Glomerular visceral epithelial cell (primary cell): ENCODE measurements at regions not wholly inside any gene's neighbourhood (a gene's known extent, or its start where the extent isn't known, plus 50 kb on each side); places are given as distances from the start of the nearest gene placed in this dataset.

Experiments
- DNase-seq: peaks from one replicate; pipeline ENCODE4 v3.0.0-alpha.2; 2016; ENCODE audit errors: extremely low spot score

DNA sequence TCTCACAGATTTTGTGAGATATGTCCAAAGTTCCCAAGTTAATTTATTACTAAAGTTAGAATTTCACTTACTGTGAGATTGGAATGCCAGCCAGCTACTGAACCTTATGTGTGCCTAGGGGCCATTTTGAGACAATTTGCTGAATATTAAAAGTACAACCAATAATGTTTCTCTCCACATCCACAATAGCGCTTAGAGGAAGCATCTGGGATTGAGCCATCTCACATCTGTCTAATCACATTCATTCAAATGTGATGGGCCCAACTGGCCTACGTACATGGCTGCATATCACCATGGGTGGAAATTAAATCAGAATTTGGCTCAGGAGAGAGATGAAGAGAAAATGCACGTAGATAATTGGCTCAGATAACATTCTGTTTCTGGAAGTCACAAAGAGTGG is 1294.0 kb downstream of the AACS start:
- no peak for DNase-seq

DNA sequence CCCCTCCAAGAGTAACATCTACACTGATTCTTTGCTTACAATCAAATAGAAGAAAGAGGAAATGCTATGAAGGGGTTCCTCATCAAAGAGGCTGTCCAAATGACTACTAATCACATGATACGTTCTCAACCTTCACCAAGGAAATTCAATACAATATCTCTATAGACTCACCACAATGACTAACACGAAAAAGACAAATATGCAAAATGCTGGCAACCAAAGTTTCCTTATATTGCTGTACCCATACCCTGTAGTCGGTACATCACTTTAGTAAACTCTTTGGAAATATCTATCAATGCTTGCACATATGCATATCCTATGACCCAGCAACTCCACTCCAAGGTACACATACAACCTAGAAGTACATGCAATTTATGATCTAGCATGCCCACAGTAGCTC is 1296.6 kb downstream of the AACS start:
- no peak for DNase-seq

DNA sequence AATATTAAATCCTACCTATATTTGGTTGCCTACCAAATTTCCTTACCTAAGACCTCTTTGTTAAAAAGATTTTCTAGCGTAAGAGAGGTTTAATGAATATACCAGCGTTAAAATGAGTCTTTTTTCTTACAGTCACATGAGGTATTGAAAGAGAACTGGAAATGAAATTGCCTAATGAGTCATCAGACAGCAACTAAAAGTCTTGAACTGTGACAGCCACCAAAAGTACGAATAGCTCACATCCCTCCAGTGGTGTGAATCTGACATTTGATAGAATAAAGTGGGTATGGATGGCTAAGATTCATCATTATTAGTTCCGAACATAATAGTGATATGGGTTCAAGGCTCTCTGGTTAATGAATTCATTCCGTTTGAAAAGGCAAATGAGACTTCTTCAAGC is 1297.3 kb downstream of the AACS start:
- no peak for DNase-seq

DNA sequence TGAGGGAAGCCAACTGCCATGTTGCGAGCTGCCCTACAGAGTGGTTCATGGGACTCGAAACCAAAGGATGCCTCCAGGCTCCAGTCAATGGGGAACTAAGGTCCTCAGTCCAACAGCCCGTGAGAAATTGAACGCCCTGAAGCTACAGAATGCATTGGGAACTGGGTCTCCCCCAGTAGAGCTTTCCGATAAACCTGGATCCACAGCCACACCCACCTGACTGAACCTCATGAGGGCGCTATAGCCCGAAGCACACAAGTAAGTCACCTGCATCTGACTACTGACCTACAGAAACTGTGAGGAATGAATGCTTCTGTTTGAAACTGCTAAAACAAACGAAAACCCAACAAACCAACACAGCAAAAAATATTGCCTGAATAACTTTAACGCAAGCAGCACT is 1297.7 kb downstream of the AACS start:
- DNase-seq = no peak

DNA sequence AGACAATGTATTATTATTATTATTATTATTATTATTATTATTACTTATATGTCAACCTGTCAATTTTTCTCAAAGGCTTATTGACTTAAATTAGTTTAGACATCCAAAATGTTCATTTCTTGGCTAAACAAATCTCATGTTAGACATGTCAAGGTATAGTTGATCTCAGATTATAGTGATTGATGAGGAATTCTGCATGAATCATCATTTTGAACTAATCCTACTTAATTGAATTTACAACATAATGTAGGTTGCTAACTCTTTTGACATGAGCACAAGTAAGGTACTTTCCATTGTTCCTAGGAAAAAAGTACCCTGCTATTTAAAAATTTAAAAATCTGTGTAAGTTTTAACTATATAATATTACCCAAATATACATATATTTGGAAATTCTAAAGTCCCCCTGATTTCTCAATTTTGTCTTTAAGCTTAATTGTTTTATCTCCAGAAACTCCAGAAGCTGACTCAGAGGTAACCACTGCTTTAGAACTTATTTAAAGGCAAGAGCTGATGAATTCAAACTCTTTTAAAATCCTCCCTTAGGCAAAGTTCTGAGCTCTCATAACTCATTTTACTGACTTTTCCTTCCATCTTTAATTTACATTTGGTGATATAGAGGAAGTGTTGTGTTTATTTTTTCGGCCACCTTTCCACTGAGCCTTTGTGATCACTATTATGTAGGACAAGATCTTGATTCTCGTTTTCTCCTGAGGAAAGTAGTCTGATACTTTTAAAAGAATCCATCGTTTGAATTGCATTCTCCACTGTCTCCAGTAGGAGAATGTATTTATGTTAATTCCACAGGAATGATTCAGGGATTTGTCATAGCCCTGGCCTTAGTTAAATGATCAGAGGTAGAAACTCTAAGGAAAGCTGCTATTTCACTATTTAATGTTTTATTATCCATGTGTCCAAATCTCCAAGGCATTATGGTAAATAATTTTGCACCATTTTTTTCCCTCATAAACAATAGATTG is 1304.5 kb downstream of the AACS start:
- DNase-seq = peak; percentile 40

DNA sequence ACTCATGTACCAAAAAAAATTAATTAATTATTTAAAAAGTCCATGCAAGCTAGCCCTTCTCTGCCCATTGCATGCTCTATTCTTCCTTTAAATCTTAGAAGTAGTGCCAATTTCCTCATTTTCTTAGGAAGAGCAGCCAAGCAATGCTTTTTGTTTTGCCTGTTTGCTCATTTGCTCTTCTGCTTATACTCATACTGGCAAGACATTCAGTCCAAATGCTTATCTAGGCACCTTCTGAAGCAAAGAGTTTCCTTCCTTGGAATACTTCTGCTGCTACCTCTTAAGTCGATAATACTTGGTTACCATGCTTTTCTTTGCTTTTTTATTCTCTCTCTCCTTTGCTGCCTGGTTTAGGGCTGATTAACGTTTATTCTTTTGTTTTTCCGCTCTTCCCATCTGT is 1318.3 kb downstream of the AACS start:
- DNase-seq = no peak

DNA sequence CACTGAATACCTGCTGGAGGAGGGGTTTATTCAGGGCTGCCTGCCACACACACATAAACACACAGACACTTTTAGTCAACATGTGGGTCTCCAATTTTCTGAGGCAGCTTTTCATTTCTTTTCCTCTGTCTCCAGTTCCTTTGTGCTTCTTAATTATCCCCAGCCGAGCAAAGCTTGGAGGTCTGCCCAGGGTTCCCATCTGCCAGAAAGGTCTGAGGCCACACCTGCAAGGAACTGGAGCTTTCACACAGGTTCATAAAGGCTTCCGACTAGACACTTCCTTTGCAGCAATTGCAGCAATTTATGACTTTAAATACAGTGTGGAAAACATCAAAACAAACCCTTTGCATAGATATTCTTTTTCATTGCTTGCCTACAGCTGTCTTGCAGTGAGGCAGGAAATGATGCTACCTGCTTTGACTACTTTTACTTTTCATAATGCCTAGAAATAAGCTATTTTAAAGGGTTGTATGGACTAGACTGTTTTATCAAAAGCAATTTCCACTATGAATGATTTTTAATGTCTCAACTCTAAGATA is 1318.9 kb downstream of the AACS start:
- no peak for DNase-seq

DNA sequence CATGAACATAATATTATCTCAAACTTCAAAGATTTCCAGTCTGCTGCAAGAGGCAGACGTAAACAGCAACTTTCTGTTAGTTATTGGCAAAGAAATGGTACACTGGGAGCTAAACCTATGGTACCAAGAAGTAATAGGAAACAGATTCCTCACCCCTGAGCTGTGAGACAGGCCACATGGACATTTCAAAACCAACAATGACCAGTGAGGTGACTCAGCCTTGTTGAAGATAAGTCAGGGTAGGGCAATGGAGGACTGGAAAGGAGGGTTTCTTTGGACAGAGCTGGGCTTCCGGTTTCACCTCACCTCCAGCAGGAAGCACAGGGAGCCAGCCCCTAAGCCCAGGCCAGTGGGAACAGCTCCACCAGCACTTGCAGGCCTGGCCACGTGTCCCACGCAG is 1320.5 kb downstream of the AACS start:
- no peak for DNase-seq

DNA sequence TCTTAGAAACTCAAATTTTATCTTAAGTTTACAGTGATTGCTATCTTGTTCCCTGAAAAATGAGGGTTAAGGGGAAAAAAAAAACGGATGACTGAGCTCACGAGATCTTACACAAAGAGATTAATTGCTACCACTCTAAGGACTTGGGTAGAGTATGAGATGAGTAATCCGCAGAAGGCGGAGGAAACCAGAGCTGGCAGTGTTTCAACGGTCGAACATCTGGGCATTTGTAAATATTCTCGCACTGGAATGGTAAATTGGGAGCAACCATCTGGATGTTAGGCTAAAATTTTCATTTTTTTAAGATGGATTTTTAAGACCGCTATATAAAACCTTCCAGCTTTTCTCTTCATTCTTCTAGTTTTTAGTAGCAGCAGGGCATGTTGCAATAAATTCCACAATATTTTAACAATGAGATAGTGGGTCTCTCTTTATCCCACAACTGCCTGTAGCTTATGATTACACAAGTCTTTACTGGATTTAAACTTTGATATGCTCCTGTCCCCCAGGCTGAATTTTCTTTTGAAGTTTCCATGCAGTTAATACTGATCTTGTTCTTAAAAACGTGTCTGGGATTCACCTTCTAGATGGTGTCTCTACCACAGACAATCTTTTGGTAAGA is 1324.1 kb downstream of the AACS start:
- peak; percentile 12 for DNase-seq

DNA sequence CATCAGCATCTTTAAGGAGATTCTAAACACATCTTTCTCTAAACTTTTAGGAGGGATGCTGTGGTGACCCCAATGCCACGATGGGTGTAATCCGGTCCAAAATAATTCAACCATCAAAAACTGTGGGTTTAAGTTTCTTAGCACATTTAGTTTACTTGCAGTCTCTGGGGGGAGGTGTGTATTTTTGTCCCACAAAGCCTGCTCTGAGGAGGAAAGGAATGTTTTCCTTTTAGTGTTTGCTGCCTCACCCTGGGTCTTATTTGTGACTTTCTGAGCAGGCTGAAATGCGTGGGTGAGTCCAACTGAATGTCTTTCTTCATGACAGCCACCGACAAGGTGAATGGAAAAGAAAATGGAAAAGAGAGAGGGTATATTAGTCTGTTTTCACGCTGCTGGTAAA is 1324.7 kb downstream of the AACS start:
- no peak for DNase-seq

DNA sequence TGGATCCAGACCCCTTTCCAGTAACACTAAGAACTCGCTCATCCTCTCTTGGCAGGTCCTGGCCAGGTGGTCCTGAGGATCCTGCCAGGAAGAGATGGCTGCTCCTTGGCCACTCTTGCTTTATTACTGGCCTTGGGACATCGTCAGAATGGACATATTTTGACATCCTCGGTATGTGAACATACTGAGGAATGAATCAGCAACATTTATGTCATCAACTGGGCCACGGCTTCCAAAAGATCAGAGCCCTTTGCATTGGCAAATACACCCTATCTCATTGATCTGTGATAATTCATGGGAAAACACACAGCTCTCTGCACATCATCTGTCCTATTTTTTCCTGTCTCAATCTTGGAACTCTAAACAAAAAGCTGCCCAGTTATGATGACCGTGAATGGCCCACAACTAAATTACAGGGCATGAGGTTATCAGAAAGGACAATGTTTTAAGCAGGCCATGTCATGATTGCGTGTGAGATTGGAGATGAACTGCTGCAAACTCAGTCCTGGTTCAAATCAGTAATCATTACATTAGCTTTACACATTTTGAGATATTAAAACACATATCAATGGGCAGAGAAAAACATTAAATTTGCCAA is 1325.8 kb downstream of the AACS start:
- DNase-seq = no peak

DNA sequence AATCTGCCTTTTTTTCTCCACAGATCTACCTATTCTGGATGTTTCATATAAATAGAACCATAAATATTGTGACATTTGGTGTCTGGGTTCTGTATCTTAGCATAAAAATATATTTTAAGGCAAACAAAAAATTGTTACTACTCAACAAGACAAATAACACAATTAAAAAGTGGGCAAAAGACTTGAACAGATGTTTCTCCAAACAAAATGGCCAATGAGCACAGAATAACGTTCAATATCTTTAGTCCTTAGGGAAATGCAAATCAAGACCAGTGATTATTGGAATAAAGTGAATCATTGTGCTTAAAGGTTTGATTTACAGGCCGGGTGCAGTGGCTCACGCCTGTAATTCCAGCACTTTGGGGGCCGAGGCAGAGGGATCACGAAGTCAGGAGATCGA is 1331.3 kb downstream of the AACS start:
- DNase-seq = no peak

DNA sequence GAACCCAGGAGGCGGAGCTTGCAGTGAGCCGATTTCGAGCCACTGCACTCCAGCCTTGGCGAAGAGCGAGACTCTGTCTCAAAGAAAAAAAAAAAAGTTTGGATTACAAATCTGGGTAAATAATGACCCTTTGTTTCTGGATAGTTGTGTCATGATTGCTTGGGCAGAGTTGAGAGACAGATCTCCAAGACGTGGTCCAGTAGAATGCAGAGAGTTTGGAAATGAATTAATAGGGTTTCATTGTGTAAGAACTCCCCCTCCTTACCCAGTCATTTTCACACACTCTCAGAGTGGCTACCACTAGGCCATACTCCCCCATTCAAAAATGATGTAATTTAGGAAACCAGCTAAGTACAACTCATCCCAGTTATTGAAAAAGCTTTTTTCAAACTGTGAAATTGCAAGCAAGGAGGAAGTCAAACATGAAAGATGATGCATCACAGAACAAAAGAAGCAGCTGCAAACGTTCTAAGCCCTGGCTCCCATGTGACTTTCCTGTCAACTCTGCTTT is 1331.9 kb downstream of the AACS start:
- DNase-seq = no peak

DNA sequence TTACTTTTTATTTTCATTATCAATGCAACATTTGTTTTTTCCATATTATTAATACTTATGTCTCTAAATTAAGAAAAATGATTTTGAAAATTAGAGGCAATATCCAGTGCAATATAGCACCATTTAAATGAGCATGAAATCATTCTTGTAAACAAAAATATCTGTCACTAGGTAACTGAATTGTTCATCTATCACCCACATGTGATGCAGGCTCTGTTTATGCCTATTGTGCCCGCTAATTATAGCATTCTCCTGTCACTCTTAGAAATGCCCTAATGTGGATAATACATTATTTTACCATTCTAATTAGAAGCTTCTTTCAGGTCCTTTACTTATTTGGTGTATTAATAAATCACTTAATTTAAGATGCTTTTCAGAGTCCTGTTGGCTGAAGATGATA is 1332.4 kb downstream of the AACS start:
- DNase-seq = no peak

DNA sequence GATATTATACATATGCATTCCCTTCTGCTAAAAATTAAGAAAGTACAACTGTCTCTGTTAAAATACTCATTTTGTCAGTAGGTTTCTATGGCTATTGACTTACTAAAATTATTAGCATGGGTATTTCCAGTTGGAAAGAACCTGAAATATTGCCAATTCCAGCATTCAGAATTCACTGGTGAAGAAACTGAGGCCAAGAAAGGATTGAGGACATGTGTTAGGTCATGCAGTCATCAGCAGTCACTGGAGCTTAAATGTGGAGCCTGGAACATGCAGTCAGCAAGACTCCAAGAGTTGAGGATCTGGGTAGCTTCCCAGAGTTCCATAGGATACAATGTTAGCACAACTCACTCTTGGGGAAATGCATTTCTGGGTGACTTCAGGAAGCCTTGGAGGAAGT is 1335.6 kb downstream of the AACS start:
- no peak for DNase-seq

DNA sequence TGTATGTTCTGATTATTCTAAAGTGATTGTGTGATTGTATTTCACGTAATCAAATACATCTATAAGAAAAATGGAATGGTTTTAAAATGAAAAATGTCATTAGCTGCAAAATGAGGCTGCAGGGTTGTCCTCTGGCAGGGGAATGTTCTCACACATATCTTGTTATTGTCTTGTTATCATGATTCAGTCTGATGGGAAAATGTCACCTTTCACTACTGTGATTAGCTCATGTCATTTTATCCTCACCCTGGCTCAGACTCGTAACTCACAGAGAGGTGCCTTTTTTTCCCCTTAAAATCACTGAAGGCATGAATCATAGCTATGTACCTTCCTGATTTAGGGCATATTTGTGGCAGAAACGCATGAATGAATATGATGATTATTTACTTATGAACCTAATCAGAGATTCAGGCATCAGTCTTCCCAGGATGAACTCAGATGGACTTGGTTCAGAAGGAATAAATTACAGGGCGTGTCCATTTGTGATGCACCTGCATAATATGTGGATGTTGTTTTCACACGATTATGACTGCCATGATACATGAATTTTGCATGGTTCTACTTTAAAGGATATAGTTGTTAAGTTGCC is 1339.2 kb downstream of the AACS start:
- peak; percentile 45 for DNase-seq

DNA sequence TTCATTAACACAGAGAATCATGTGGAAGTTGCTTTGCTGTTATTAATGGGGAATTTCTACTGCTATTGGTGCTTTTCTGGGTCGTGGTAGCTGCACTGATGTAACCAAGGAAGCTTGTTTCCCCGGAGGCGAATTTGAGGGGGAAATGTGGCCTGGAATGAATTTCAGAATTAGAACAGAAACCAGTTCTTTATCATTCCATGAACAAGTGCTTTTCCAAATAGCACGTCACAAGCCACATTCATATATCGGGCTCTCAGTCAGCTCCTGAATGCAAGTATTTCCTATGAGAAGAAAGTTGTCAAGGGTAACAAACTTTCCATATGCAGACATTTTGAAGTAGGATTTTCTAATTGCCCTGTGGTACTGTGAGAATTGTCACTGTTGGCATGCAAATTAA is 1353.2 kb downstream of the AACS start:
- no peak for DNase-seq

DNA sequence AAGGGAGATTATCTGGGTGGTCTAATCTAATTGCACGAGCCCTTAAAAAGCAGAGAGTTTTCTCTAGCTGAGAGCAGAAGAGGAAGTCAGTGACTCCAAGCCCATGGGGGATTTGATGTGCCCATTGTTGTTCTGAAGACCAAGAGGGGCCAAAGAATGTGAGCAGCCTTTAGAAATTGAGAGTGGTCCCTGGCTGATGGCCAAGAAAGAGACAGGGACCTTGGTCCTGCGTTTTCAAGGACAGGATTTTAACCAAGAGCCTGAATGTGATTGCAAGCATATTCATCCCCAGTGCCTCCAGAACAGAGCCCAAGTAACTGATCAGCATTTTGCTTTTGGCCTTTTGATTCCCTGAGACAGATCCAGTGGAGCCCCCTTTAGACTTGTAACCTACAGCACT is 1353.9 kb downstream of the AACS start:
- DNase-seq = no peak

DNA sequence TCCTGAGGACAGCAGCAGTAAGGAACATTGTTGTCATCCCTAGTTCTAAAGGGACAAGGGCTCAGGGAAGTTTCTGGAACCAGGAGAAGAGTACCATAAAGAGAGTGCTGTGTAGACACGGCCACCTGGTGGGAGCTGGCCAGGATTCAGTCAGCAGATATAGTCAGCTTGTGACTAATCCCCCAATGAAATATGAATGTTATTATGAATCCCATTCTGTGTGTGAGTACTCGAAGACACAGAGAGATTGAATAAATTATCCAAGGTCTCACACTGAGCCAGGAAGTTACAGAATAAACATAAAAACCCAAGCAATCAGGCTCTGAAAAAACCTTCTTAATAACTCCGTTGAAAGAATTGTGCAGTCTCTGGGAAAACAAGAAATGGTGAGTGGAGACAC is 1359.5 kb downstream of the AACS start:
- no peak for DNase-seq

DNA sequence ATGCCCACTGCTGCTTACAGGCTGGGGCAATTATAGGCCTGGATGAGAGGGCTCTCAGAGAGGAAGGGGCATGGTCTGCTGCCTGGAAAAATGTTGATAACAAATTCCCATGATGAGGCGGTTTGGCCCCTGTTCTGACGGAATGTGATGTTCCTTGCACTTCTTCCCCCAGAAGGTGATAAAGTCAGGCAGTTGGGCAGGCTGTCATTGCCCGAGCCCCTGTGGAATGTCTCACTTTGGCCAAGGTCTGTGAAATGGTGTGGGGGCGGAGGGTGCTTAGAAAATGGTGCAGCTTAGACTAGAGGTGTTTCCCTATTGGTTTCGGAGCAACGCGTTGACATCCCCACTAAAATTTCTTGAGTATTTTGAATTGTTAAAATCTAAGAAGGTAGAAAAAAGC is 1360.0 kb downstream of the AACS start:
- DNase-seq = no peak

DNA sequence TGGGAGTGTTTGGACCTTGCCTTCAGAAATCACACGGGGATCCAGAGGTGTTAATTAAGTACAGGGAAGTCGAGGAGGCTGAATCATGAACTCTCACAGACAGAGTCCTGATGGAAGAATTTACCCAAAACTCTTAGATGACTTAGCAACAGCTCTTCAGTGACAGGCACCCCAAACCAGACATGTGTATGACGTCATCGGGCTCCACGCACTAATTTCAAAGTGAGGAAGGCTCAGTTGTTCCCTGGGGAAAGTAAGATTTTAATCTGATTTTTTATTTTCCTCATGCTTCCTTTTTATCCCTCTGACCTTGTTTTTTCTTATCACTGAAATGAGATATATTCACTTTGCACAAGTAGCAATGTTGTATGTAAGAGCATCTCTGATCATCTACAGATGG is 1363.5 kb downstream of the AACS start:
- no peak for DNase-seq

DNA sequence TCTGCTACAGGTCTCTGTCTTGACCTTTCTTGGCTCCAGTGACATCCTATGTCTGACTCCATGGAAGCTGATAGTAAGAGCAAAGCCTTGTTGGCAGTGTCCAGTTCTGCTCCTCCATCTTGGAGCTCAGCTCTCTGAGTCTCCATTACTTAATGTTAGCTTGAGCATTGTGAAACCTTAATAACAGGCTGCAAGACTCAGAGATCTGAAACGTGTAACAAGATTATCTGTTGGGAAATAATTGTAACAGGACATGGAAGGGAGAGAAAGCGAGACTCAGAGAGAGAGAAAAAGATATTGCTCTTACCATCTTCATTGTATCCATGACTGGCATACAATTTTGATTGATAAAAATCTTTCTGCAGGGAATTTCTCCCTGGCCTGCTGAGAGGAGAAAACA is 1365.7 kb downstream of the AACS start:
- DNase-seq = no peak
